ENCODE measurements at regions not wholly inside any gene's neighbourhood (a gene's known extent, or its start where the extent isn't known, plus 50 kb on each side); places are given as distances from the start of the nearest gene placed in this dataset.

DNA sequence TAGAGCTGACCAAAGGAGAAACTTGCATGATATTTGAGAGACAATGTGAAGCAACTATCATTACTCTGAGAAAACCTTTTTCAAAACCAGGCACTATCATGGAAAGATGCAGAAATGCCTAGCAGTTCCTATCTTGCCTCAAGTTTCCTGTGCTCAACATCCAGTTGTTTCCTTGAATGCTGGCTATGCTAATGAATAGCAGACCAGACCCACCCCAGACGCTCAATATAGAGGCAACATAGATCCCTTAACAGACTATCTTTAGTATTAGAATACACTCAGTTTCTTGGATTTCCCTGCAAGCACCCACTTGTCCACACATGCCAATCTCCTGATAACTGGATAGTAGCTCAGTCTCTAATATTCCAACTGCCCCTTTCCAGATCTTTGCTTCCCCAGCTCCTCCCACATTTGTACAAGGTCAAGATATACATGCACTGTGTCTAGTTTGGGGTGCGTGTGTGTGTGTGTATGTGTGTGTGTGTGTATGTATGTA, 93.3 kb upstream of the PCSK5 start:
- ATAC-seq = no peak
- TF ChIP-seq GLIS3 (CRISPR knock-in tag; IDR thresholded peaks at IDR 0.05) (no peak), SNAI2 (CRISPR knock-in tag; IDR thresholded peaks at IDR 0.05) (no peak), PATZ1 (CRISPR knock-in tag; IDR thresholded peaks at IDR 0.05; ENCODE audit: borderline replicate concordance) (no peak), CSRNP3 (CRISPR knock-in tag; IDR thresholded peaks at IDR 0.05) (no peak), ESRRG (CRISPR knock-in tag; IDR thresholded peaks at IDR 0.05) (no peak), PPARA (CRISPR knock-in tag; IDR thresholded peaks at IDR 0.05; ENCODE audit: borderline replicate concordance) (no peak), CSDC2 (CRISPR knock-in tag; IDR thresholded peaks at IDR 0.05) (no peak), ZFP30 (CRISPR knock-in tag; IDR thresholded peaks at IDR 0.05) (no peak), ZNF8 (CRISPR knock-in tag; IDR thresholded peaks at IDR 0.05) (no peak), ZNF70 (CRISPR knock-in tag; IDR thresholded peaks at IDR 0.05) (no peak), BACH2 (CRISPR knock-in tag; IDR thresholded peaks at IDR 0.05; ENCODE audit: borderline replicate concordance) (no peak), ZFP3 (CRISPR knock-in tag; IDR thresholded peaks at IDR 0.05) (no peak), CREB5 (CRISPR knock-in tag; IDR thresholded peaks at IDR 0.05; ENCODE audit: low read depth) (no peak), ZC3H10 (CRISPR knock-in tag; IDR thresholded peaks at IDR 0.05) (no peak), ZNF565 (CRISPR knock-in tag; conservative IDR thresholded peaks at IDR 0.05; ENCODE audit: low read depth) (no peak), TOX (CRISPR knock-in tag; IDR thresholded peaks at IDR 0.05; ENCODE audit: borderline replicate concordance) (no peak), ARNTL (CRISPR knock-in tag; IDR thresholded peaks at IDR 0.05; ENCODE audit: borderline replicate concordance, low read depth) (no peak)
- TF ChIP-seq, protein P1, sequence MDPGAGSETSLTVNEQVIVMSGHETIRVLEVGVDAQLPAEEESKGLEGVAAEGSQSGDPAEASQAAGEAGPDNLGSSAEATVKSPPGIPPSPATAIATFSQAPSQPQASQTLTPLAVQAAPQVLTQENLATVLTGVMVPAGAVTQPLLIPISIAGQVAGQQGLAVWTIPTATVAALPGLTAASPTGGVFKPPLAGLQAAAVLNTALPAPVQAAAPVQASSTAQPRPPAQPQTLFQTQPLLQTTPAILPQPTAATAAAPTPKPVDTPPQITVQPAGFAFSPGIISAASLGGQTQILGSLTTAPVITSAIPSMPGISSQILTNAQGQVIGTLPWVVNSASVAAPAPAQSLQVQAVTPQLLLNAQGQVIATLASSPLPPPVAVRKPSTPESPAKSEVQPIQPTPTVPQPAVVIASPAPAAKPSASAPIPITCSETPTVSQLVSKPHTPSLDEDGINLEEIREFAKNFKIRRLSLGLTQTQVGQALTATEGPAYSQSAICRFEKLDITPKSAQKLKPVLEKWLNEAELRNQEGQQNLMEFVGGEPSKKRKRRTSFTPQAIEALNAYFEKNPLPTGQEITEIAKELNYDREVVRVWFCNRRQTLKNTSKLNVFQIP (CRISPR knock-in tag; IDR thresholded peaks at IDR 0.05; ENCODE audit: borderline replicate concordance, low read depth) = no peak
- TF ChIP-seq, protein P2, sequence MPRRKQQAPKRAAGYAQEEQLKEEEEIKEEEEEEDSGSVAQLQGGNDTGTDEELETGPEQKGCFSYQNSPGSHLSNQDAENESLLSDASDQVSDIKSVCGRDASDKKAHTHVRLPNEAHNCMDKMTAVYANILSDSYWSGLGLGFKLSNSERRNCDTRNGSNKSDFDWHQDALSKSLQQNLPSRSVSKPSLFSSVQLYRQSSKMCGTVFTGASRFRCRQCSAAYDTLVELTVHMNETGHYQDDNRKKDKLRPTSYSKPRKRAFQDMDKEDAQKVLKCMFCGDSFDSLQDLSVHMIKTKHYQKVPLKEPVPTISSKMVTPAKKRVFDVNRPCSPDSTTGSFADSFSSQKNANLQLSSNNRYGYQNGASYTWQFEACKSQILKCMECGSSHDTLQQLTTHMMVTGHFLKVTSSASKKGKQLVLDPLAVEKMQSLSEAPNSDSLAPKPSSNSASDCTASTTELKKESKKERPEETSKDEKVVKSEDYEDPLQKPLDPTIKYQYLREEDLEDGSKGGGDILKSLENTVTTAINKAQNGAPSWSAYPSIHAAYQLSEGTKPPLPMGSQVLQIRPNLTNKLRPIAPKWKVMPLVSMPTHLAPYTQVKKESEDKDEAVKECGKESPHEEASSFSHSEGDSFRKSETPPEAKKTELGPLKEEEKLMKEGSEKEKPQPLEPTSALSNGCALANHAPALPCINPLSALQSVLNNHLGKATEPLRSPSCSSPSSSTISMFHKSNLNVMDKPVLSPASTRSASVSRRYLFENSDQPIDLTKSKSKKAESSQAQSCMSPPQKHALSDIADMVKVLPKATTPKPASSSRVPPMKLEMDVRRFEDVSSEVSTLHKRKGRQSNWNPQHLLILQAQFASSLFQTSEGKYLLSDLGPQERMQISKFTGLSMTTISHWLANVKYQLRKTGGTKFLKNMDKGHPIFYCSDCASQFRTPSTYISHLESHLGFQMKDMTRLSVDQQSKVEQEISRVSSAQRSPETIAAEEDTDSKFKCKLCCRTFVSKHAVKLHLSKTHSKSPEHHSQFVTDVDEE (CRISPR knock-in tag; IDR thresholded peaks at IDR 0.05) = no peak

GRCh38 chr9:75798505-75798904, 92.0 kb upstream of the PCSK5 start:
- no peak for ATAC-seq
- TF ChIP-seq GLIS3 (CRISPR knock-in tag; IDR thresholded peaks at IDR 0.05) (no peak), ISL1 (CRISPR knock-in tag; IDR thresholded peaks at IDR 0.05) (no peak), ZC3H10 (CRISPR knock-in tag; IDR thresholded peaks at IDR 0.05) (no peak), PATZ1 (CRISPR knock-in tag; IDR thresholded peaks at IDR 0.05; ENCODE audit: borderline replicate concordance) (no peak), PPARA (CRISPR knock-in tag; IDR thresholded peaks at IDR 0.05; ENCODE audit: borderline replicate concordance) (no peak), CSDC2 (CRISPR knock-in tag; IDR thresholded peaks at IDR 0.05) (no peak), ZNF70 (CRISPR knock-in tag; IDR thresholded peaks at IDR 0.05) (no peak), CREB5 (CRISPR knock-in tag; IDR thresholded peaks at IDR 0.05; ENCODE audit: low read depth) (no peak), ZNF565 (CRISPR knock-in tag; conservative IDR thresholded peaks at IDR 0.05; ENCODE audit: low read depth) (no peak), ZNF8 (CRISPR knock-in tag; IDR thresholded peaks at IDR 0.05) (no peak), BACH2 (CRISPR knock-in tag; IDR thresholded peaks at IDR 0.05; ENCODE audit: borderline replicate concordance) (no peak), OSR1 (CRISPR knock-in tag; IDR thresholded peaks at IDR 0.05) (no peak)
- TF ChIP-seq, protein P2 (CRISPR knock-in tag; IDR thresholded peaks at IDR 0.05) = no peak
- TF ChIP-seq, protein P1 (CRISPR knock-in tag; IDR thresholded peaks at IDR 0.05; ENCODE audit: borderline replicate concordance, low read depth) = no peak

Measured in SK-N-SH treated with all-trans-retinoic acid at 6 μM for 48 hours (cell line).